Activated CD8-positive, alpha-beta T cell treated with anti-CD3 and anti-CD28 coated beads for 36 hours (primary cell): ENCODE measurements at regions not wholly inside any gene's neighbourhood (a gene's known extent, or its start where the extent isn't known, plus 50 kb on each side); places are given as distances from the start of the nearest gene placed in this dataset.

ENCODE experiments used
- ATAC-seq: fragments of 200-7000 bp; cut with Tn5 transposase; one replicate; pipeline ENCODE4 v1.10.0; 2021; ENCODE audit warnings: mild to moderate bottlenecking, moderate library complexity
- CTCF ChIA-PET: fragments of 350-600 bp; sonication (Branson Sonifier 250); formaldehyde crosslinking; loops from one replicate; lab custom pipeline; 2021; ENCODE audit warnings: antibody characterized with exemption; lab: Charles Lee
- POLR2A ChIA-PET: fragments of 350-600 bp; sonication (Branson Sonifier 250); formaldehyde crosslinking; loops from one replicate; lab custom pipeline; 2021; ENCODE audit warnings: antibody characterized with exemption; lab: Charles Lee
- DNase-seq: peaks from one replicate; pipeline ENCODE4 v3.0.0-alpha.2; 2020
- H3K27ac Mint-ChIP-seq: one replicate; pipeline ENCODE4 v1.8.0; 2021; ENCODE audit warnings: mild to moderate bottlenecking, mixed read lengths
- H3K27me3 Mint-ChIP-seq: one replicate; pipeline ENCODE4 v1.8.0; 2021; ENCODE audit warnings: mixed read lengths
- H3K36me3 Mint-ChIP-seq: one replicate; pipeline ENCODE4 v1.8.0; 2021; ENCODE audit warnings: low read depth, mixed read lengths
- H3K4me1 Mint-ChIP-seq: one replicate; pipeline ENCODE4 v1.8.0; 2021; ENCODE audit warnings: low read depth, mixed read lengths
- H3K4me3 Mint-ChIP-seq: one replicate; pipeline ENCODE4 v1.8.0; 2021; ENCODE audit warnings: mild to moderate bottlenecking, moderate library complexity, mixed read lengths
- H3K9me3 Mint-ChIP-seq: one replicate; pipeline ENCODE4 v1.8.0; 2021; ENCODE audit warnings: mixed read lengths
- intact Hi-C: fragments of 100-400 bp; cut with micrococcal nuclease; formaldehyde crosslinking; loops from one replicate; pipeline ENCODE4 v1.10.0; 2022
- TF ChIP-seq, protein P1 (sequence below): fragments of 200-600 bp; IDR thresholded peaks from one replicate; pipeline ENCODE4 v1.8.0; 2022; ENCODE audit warnings: antibody characterized with exemption, mild to moderate bottlenecking

DNA sequence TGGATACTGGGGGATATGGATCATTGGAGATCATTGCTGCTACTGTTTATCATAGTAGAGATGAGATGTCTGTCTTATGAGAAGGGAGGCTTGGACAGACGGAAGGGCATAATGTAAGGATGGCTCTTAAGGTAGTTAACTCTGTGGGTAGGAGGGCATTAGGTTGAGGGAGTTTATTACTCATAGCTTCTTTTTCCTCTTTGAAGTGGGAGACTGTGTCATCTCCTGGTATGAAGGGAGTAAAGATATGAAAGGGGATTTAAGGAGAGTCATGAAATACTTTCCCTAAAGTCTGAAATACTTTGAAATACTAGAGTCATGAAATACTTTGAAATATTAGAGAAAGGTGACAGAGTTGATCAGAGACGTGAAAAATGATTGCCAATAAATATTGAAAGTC lies 255.5 kb upstream of the PITX2 start:
- POLR2A ChIA-PET: no interaction called here
- no peak for ATAC-seq
- Mint-ChIP-seq H3K4me1 (no peaks in the 10 kb centered on the region), H3K36me3 (no peaks in the 10 kb centered on the region), H3K9me3 (no peaks in the 10 kb centered on the region), H3K4me3 (no peak overlapping the region), H3K27ac (no peak overlapping the region), H3K27me3 (no peaks in the 10 kb centered on the region)
- CTCF ChIA-PET: no interaction called here
- DNase-seq: no peak
- intact Hi-C loops: no loop called here
- TF ChIP-seq, protein P1, sequence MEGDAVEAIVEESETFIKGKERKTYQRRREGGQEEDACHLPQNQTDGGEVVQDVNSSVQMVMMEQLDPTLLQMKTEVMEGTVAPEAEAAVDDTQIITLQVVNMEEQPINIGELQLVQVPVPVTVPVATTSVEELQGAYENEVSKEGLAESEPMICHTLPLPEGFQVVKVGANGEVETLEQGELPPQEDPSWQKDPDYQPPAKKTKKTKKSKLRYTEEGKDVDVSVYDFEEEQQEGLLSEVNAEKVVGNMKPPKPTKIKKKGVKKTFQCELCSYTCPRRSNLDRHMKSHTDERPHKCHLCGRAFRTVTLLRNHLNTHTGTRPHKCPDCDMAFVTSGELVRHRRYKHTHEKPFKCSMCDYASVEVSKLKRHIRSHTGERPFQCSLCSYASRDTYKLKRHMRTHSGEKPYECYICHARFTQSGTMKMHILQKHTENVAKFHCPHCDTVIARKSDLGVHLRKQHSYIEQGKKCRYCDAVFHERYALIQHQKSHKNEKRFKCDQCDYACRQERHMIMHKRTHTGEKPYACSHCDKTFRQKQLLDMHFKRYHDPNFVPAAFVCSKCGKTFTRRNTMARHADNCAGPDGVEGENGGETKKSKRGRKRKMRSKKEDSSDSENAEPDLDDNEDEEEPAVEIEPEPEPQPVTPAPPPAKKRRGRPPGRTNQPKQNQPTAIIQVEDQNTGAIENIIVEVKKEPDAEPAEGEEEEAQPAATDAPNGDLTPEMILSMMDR: no peak

DNA sequence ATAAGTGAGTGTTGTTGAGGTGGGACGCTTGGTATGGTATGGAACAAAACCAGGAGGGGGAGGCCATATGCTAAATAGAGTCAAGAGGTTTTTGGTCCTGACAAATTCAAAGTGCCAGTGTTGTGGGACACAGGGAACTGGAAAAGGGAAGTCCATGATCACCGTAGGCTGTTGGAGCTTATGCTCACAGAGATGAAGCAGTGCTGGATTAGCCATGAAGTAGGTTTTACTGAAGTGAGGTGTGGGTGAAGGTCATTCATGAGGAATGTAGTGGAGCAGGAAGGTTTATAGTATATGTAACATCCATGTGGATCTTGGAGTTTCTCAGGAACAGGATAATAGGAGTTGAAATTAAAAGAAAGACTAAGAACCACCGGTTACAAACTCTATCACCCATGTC lies 256.1 kb upstream of the PITX2 start:
- POLR2A ChIA-PET: no interaction called here
- no peaks in the 10 kb centered on the region for H3K36me3 Mint-ChIP-seq
- no peak overlapping the region for H3K4me3 Mint-ChIP-seq
- intact Hi-C loops: no loop called here
- no peak overlapping the region for H3K27ac Mint-ChIP-seq
- CTCF ChIA-PET: no interaction called here
- H3K4me1 Mint-ChIP-seq: no peaks in the 10 kb centered on the region
- TF ChIP-seq, protein P1: no peak
- DNase-seq: no peak
- H3K9me3 Mint-ChIP-seq: no peaks in the 10 kb centered on the region
- no peak for ATAC-seq
- no peaks in the 10 kb centered on the region for H3K27me3 Mint-ChIP-seq

DNA sequence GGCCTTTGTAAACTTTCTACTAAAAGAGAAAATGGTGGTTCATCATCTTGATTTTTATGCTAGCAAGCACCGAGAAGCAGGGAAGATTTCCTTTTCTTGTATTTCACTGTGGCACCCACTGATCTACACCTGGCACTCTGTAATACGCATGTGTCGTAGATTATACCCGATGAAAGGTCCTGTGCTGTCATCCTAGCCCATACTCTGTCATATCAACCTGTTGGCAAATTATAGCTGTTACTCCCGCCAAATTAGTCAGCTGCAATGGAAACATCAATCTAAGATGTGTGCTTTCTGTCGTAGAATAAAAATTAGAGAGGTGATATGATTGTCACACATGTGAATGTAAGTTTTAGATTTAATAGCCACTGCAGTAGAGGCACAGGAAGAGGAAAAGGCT lies 263.4 kb upstream of the PITX2 start:
- POLR2A ChIA-PET: no interaction called here
- Mint-ChIP-seq H3K27ac (no peak overlapping the region), H3K4me3 (no peak overlapping the region), H3K4me1 (no peaks in the 10 kb centered on the region), H3K27me3 (no peaks in the 10 kb centered on the region), H3K36me3 (no peaks in the 10 kb centered on the region), H3K9me3 (no peaks in the 10 kb centered on the region)
- intact Hi-C loops: no loop called here
- TF ChIP-seq, protein P1: no peak
- ATAC-seq (no peak), DNase-seq (no peak)
- CTCF ChIA-PET: no interaction called here

DNA sequence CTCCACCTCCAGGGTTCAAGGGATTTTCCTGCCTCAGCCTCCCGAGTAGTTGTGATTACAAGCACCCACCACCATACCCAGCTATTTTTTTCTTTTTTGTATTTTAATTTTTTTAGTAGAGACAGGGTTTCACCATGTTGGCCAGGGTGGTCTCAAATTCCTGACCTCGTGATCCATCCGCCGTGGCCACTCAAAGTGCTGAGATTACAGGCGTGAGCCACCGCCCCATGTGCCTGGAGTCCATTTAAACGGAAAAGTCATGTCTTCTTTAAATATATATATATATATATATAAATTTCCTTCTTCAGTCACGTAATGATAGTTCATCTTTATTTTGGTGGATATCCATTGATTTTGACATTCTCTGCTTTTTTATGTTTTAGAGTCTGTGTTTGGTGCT lies 264.0 kb upstream of the PITX2 start:
- DNase-seq (no peak), ATAC-seq (no peak)
- H3K36me3 Mint-ChIP-seq: no peaks in the 10 kb centered on the region
- H3K4me3 Mint-ChIP-seq: no peak overlapping the region
- ChIA-PET POLR2A (no interaction called here), CTCF (no interaction called here)
- TF ChIP-seq, protein P1: no peak
- H3K9me3 Mint-ChIP-seq: no peaks in the 10 kb centered on the region
- H3K27ac Mint-ChIP-seq: no peak overlapping the region
- intact Hi-C loops: no loop called here
- H3K27me3 Mint-ChIP-seq: no peaks in the 10 kb centered on the region
- H3K4me1 Mint-ChIP-seq: no peaks in the 10 kb centered on the region

DNA sequence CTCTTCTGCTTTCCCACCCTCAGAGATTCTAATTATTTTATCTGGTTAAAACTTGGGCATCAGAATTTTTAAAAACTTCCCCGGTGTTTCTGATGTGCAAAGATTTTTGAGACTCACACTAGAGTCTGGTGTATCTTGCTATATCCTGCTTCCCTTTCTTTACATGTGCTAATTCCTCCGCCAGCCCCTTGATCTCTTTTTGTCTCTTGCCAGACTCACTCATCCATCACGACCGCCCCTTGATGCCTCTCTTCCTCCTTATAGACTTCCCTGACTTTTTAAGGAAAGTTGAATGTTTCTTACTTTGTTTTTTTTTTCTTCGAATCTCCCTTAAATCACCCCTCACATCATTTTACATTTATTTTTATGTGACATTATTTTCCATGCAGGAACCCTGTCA lies 274.9 kb upstream of the PITX2 start:
- TF ChIP-seq, protein P1: no peak
- POLR2A ChIA-PET: no interaction called here
- H3K4me1 Mint-ChIP-seq: no peaks in the 10 kb centered on the region
- intact Hi-C loops: no loop called here
- H3K27me3 Mint-ChIP-seq: peaks cover 1% of the 10 kb centered on the region
- H3K4me3 Mint-ChIP-seq: no peak overlapping the region
- peaks cover 3% of the 10 kb centered on the region for H3K9me3 Mint-ChIP-seq
- no peak overlapping the region for H3K27ac Mint-ChIP-seq
- no peak for ATAC-seq
- CTCF ChIA-PET: no interaction called here
- no peak for DNase-seq
- H3K36me3 Mint-ChIP-seq: no peaks in the 10 kb centered on the region
